ENCODE measurements at regions not wholly inside any gene's neighbourhood (a gene's known extent, or its start where the extent isn't known, plus 50 kb on each side); places are given as distances from the start of the nearest gene placed in this dataset.

GRCh38 chr2:234851451-234851850 lies 100.4 kb upstream of the SH3BP4 start:
- Mint-ChIP-seq H3K36me3 (ENCODE audit: insufficient read depth) (no peaks in the 10 kb centered on the region), H3K27me3 (ENCODE audit: low read depth) (peaks cover 18% of the 10 kb centered on the region), H3K4me3 (no peak overlapping the region), H3K4me1 (ENCODE audit: low read depth) (no peaks in the 10 kb centered on the region), H3K9me3 (peaks cover 5% of the 10 kb centered on the region)
- DNase-seq (no peak), ATAC-seq (no peak)

- H3K4me3 Mint-ChIP-seq, result no peak overlapping the region
- no peaks in the 10 kb centered on the region for H3K4me1 Mint-ChIP-seq (ENCODE audit: low read depth)
- no peaks in the 10 kb centered on the region for H3K36me3 Mint-ChIP-seq (ENCODE audit: insufficient read depth)
- peaks cover 5% of the 10 kb centered on the region for H3K9me3 Mint-ChIP-seq
- peaks cover 17% of the 10 kb centered on the region for H3K27me3 Mint-ChIP-seq (ENCODE audit: low read depth)
- DNase-seq (no peak), ATAC-seq (no peak)
Observed at GRCh38 chr2:234850818-234851217, 101.0 kb upstream of the SH3BP4 start.

- Mint-ChIP-seq H3K4me3 (no peak overlapping the region), H3K9me3 (no peaks in the 10 kb centered on the region), H3K36me3 (ENCODE audit: insufficient read depth) (no peaks in the 10 kb centered on the region), H3K27me3 (ENCODE audit: low read depth) (peaks cover 16% of the 10 kb centered on the region), H3K4me1 (ENCODE audit: low read depth) (no peaks in the 10 kb centered on the region)
- DNase-seq (no peak), ATAC-seq (no peak)
Observed at GRCh38 chr2:234849678-234850077, 102.1 kb upstream of the SH3BP4 start.

GRCh38 chr2:234848578-234848977 lies 103.2 kb upstream of the SH3BP4 start:
- DNase-seq (no peak), ATAC-seq (no peak)
- H3K27me3 Mint-ChIP-seq (ENCODE audit: low read depth), result peaks cover 13% of the 10 kb centered on the region
- no peak overlapping the region for H3K4me3 Mint-ChIP-seq
- no peaks in the 10 kb centered on the region for H3K4me1 Mint-ChIP-seq (ENCODE audit: low read depth)
- no peaks in the 10 kb centered on the region for H3K36me3 Mint-ChIP-seq (ENCODE audit: insufficient read depth)
- no peaks in the 10 kb centered on the region for H3K9me3 Mint-ChIP-seq

GRCh38 chr2:234847639-234848038 lies 104.2 kb upstream of the SH3BP4 start:
- no peak for ATAC-seq
- Mint-ChIP-seq H3K4me1 (ENCODE audit: low read depth) (no peaks in the 10 kb centered on the region), H3K27me3 (ENCODE audit: low read depth) (peaks cover 8% of the 10 kb centered on the region), H3K9me3 (no peaks in the 10 kb centered on the region), H3K36me3 (ENCODE audit: insufficient read depth) (no peaks in the 10 kb centered on the region), H3K4me3 (no peak overlapping the region)
- no peak for DNase-seq

- Mint-ChIP-seq H3K27me3 (ENCODE audit: low read depth) (peaks cover 8% of the 10 kb centered on the region), H3K9me3 (no peaks in the 10 kb centered on the region), H3K4me1 (ENCODE audit: low read depth) (no peaks in the 10 kb centered on the region), H3K36me3 (ENCODE audit: insufficient read depth) (no peaks in the 10 kb centered on the region), H3K4me3 (no peak overlapping the region)
- DNase-seq (no peak), ATAC-seq (no peak)
Observed at GRCh38 chr2:234847364-234847635, 104.5 kb upstream of the SH3BP4 start.

- Mint-ChIP-seq H3K4me1 (ENCODE audit: low read depth) (no peaks in the 10 kb centered on the region), H3K9me3 (no peaks in the 10 kb centered on the region), H3K27me3 (ENCODE audit: low read depth) (peaks cover 10% of the 10 kb centered on the region), H3K4me3 (no peak overlapping the region), H3K36me3 (ENCODE audit: insufficient read depth) (no peaks in the 10 kb centered on the region)
- ATAC-seq (no peak), DNase-seq (no peak)
Observed at GRCh38 chr2:234846599-234847363, 105.0 kb upstream of the SH3BP4 start.

- H3K9me3 Mint-ChIP-seq, result no peaks in the 10 kb centered on the region
- H3K27me3 Mint-ChIP-seq (ENCODE audit: low read depth), result peaks cover 13% of the 10 kb centered on the region
- no peak for ATAC-seq
- no peak overlapping the region for H3K4me3 Mint-ChIP-seq
- no peaks in the 10 kb centered on the region for H3K36me3 Mint-ChIP-seq (ENCODE audit: insufficient read depth)
- no peaks in the 10 kb centered on the region for H3K4me1 Mint-ChIP-seq (ENCODE audit: low read depth)
- DNase-seq, result no peak
Observed at GRCh38 chr2:234845602-234846590, 105.9 kb upstream of the SH3BP4 start.

GRCh38 chr2:234843411-234843810 lies 108.4 kb upstream of the SH3BP4 start:
- ATAC-seq (no peak), DNase-seq (no peak)
- no peaks in the 10 kb centered on the region for H3K9me3 Mint-ChIP-seq
- H3K4me1 Mint-ChIP-seq (ENCODE audit: low read depth), result no peaks in the 10 kb centered on the region
- H3K4me3 Mint-ChIP-seq, result no peak overlapping the region
- H3K27me3 Mint-ChIP-seq (ENCODE audit: low read depth), result peaks cover 8% of the 10 kb centered on the region
- H3K36me3 Mint-ChIP-seq (ENCODE audit: insufficient read depth), result no peaks in the 10 kb centered on the region

GRCh38 chr2:234842753-234843152 lies 109.1 kb upstream of the SH3BP4 start:
- no peak for DNase-seq
- H3K4me3 Mint-ChIP-seq, result no peak overlapping the region
- H3K27me3 Mint-ChIP-seq (ENCODE audit: low read depth), result peaks cover 10% of the 10 kb centered on the region
- H3K4me1 Mint-ChIP-seq (ENCODE audit: low read depth), result no peaks in the 10 kb centered on the region
- no peaks in the 10 kb centered on the region for H3K9me3 Mint-ChIP-seq
- no peaks in the 10 kb centered on the region for H3K36me3 Mint-ChIP-seq (ENCODE audit: insufficient read depth)
- no peak for ATAC-seq

GRCh38 chr2:234841321-234842015 lies 110.3 kb upstream of the SH3BP4 start:
- DNase-seq (no peak), ATAC-seq (no peak)
- Mint-ChIP-seq H3K9me3 (no peaks in the 10 kb centered on the region), H3K4me1 (ENCODE audit: low read depth) (no peaks in the 10 kb centered on the region), H3K27me3 (ENCODE audit: low read depth) (peaks cover 10% of the 10 kb centered on the region), H3K36me3 (ENCODE audit: insufficient read depth) (no peaks in the 10 kb centered on the region), H3K4me3 (no peak overlapping the region)

- no peak for ATAC-seq
- no peak for DNase-seq
- Mint-ChIP-seq H3K9me3 (no peaks in the 10 kb centered on the region), H3K4me3 (no peak overlapping the region), H3K36me3 (ENCODE audit: insufficient read depth) (no peaks in the 10 kb centered on the region), H3K27me3 (ENCODE audit: low read depth) (peaks cover 14% of the 10 kb centered on the region), H3K4me1 (ENCODE audit: low read depth) (no peaks in the 10 kb centered on the region)
Observed at GRCh38 chr2:234840336-234840735, 111.5 kb upstream of the SH3BP4 start.

- H3K4me3 Mint-ChIP-seq, result no peak overlapping the region
- no peaks in the 10 kb centered on the region for H3K4me1 Mint-ChIP-seq (ENCODE audit: low read depth)
- no peaks in the 10 kb centered on the region for H3K36me3 Mint-ChIP-seq (ENCODE audit: insufficient read depth)
- H3K9me3 Mint-ChIP-seq, result no peaks in the 10 kb centered on the region
- DNase-seq (no peak), ATAC-seq (no peak)
- peaks cover 14% of the 10 kb centered on the region for H3K27me3 Mint-ChIP-seq (ENCODE audit: low read depth)
Observed at GRCh38 chr2:234839285-234839684, 112.5 kb upstream of the SH3BP4 start.

GRCh38 chr2:234836271-234836670 lies 115.5 kb upstream of the SH3BP4 start:
- Mint-ChIP-seq H3K4me1 (ENCODE audit: low read depth) (no peaks in the 10 kb centered on the region), H3K27me3 (ENCODE audit: low read depth) (peaks cover 9% of the 10 kb centered on the region), H3K9me3 (no peaks in the 10 kb centered on the region), H3K4me3 (no peak overlapping the region), H3K36me3 (ENCODE audit: insufficient read depth) (no peaks in the 10 kb centered on the region)
- no peak for ATAC-seq
- no peak for DNase-seq

Measured in activated T-cell treated with anti-CD3 and anti-CD28 coated beads, Interleukin-2, amount 50 U/mL, for 4 hours (primary cell).